Stomach (tissue), 8 donors: ENCODE measurements at regions not wholly inside any gene's neighbourhood (a gene's known extent, or its start where the extent isn't known, plus 50 kb on each side); places are given as distances from the start of the nearest gene placed in this dataset.

Experiments used
- DNase-seq, 2 donors: peaks; one replicate each; pipeline versions ENCODE4 v3.0.0 to v3.0.0-alpha.2; 2013 to 2019
- H3K27ac ChIP-seq, 5 donors: fragments of 200-600 bp in 4 of 5; sonication (generic) in 4 of 5; one replicate each; pipeline ENCODE4 v1.5.1; 2013 to 2019; ENCODE audit warnings: mild to moderate bottlenecking in 1 of 5, moderate library complexity in 1 of 5
- H3K27me3 ChIP-seq, 3 donors: fragments of 200-600 bp; sonication (generic); one replicate each; pipeline ENCODE4 v1.5.1; 2017 to 2019; ENCODE audit warnings: mixed run types in 1 of 3
- H3K36me3 ChIP-seq, 4 donors: fragments of 200-600 bp; sonication (generic); 1 replicate in 3 of 4; 2 replicates in 1 of 4; pipeline ENCODE4 v1.5.1; 2016 to 2019
- H3K4me1 ChIP-seq, 4 donors: fragments of 200-600 bp; sonication (generic); one replicate each; pipeline ENCODE4 v1.5.1; 2016 to 2019
- H3K4me3 ChIP-seq, 4 donors: fragments of 200-600 bp; sonication (generic) in 3 of 4; one replicate each; pipeline ENCODE4 v1.5.1; 2016 to 2019; ENCODE audit warnings: mild to moderate bottlenecking in 1 of 4
- H3K9me3 ChIP-seq, 4 donors: fragments of 200-600 bp; sonication (generic); one replicate each; pipeline ENCODE4 v1.5.1; 2016 to 2019
- CTCF ChIP-seq, 7 experiments: fragments of 450-650 bp in 4 of 7; fragments of 200-600 bp in 3 of 7; sonication (generic) in 3 of 7; IDR thresholded peaks; one replicate each; pipeline ENCODE4 v1.5.1; 2016 to 2019; ENCODE audit warnings: antibody characterized with exemption in 7 of 7, control low read depth in 2 of 7, mild to moderate bottlenecking in 1 of 7
- EP300 ChIP-seq: sonication (generic); formaldehyde crosslinking; IDR thresholded peaks from one replicate; pipeline ENCODE4 v1.6.1; 2017; ENCODE audit warnings: antibody characterized with exemption
- POLR2A ChIP-seq, 4 donors: fragments of 450-650 bp; IDR thresholded peaks; one replicate each; pipeline ENCODE4 v1.6.1; 2016; ENCODE audit warnings: antibody characterized with exemption in 4 of 4, control low read depth in 2 of 4, mild to moderate bottlenecking in 1 of 4, moderate library complexity in 1 of 4
- POLR2AphosphoS5 ChIP-seq, 3 donors: sonication (generic); formaldehyde crosslinking; IDR thresholded peaks; one replicate each; pipeline ENCODE4 v1.6.1; 2016; ENCODE audit warnings: antibody characterized with exemption in 3 of 3
- WGBS, 5 donors: extraction: QIAGEN DNeasy Blood & Tissue Kit in 3 of 5; methylation state at CpG; one replicate each; pipeline versions ENCODE4 v1.1.5 to v1.1.7; 2013 to 2018; 5-methylcytosine and 5-hydroxymethylcytosine counted together
- intact Hi-C: fragments of 100-400 bp; cut with DNase I; formaldehyde crosslinking; loops from one replicate; pipeline ENCODE4 v1.15.1; 2023; ENCODE audit warnings: low total_unique reads
- donor health status: healthy with polysubstance abuse.
- donor health status: Bipolar disorder and iron deficiency.
- donor health status: healthy.

- WGBS, 5 donors = 88 to 96% (median 94%) methylated on average over 15 to 25 of the region's 25 CpGs
- intact Hi-C loops = no loop called here
These were observed 237.5 kb downstream of the ERMARD start for GRCh38 chr6:169988769-169989550.

GRCh38 chr6:169986848-169987498 is 235.6 kb downstream of the ERMARD start:
- H3K9me3 ChIP-seq = no peaks in the 10 kb centered on the region
- no peaks in the 10 kb centered on the region for H3K4me1 ChIP-seq
- no peak overlapping the region for H3K27ac ChIP-seq
- no peak for DNase-seq
- H3K27me3 ChIP-seq = no peaks in the 10 kb centered on the region
- intact Hi-C loops = no loop called here
- TF ChIP-seq CTCF (IDR thresholded peaks at IDR 0.05) (no peak), EP300 (no peak), POLR2AphosphoS5 (IDR thresholded peaks at IDR 0.05) (no peak), POLR2A (IDR thresholded peaks at IDR 0.05) (no peak)
- WGBS, 5 donors = 77 to 88% (median 84%) methylated on average over 18 to 35 of the region's 35 CpGs
- no peak overlapping the region for H3K4me3 ChIP-seq
- no peaks in the 10 kb centered on the region for H3K36me3 ChIP-seq

More at GRCh38 chr6:169988769-169989550, 237.5 kb downstream of the ERMARD start:
- TF ChIP-seq EP300 = no peak
- no peak for TF ChIP-seq CTCF (IDR thresholded peaks at IDR 0.05)
- no peak for TF ChIP-seq POLR2A (IDR thresholded peaks at IDR 0.05)
- TF ChIP-seq POLR2AphosphoS5 (IDR thresholded peaks at IDR 0.05) = no peak
- no peak for DNase-seq
- H3K4me3 ChIP-seq = no peak overlapping the region
- no peaks in the 10 kb centered on the region for H3K27me3 ChIP-seq
- no peaks in the 10 kb centered on the region for H3K36me3 ChIP-seq
- H3K9me3 ChIP-seq = no peaks in the 10 kb centered on the region
- H3K4me1 ChIP-seq = peaks cover 0 to 6% (median 0%) of the 10 kb centered on the region in 4 donors
- no peak overlapping the region for H3K27ac ChIP-seq

- 86 to 92% (median 92%) methylated on average over 13 to 30 of the region's 30 CpGs for WGBS, 5 donors
- Histone ChIP-seq H3K36me3 (no peaks in the 10 kb centered on the region), H3K4me3 (no peak overlapping the region), H3K9me3 (no peaks in the 10 kb centered on the region), H3K4me1 (no peaks in the 10 kb centered on the region), H3K27ac (no peak overlapping the region), H3K27me3 (peaks cover 0 to 3% (median 0%) of the 10 kb centered on the region in 3 donors)
- intact Hi-C loops = no loop called here
- TF ChIP-seq POLR2A (IDR thresholded peaks at IDR 0.05) (no peak), CTCF (IDR thresholded peaks at IDR 0.05) (no peak), EP300 (no peak), POLR2AphosphoS5 (IDR thresholded peaks at IDR 0.05) (no peak)
- DNase-seq = no peak
These were observed 234.9 kb downstream of the ERMARD start for GRCh38 chr6:169986171-169986847.

- intact Hi-C loops = no loop called here
- DNase-seq = no peak
These were observed 233.9 kb downstream of the ERMARD start for GRCh38 chr6:169985121-169986015.

More at GRCh38 chr6:169985121-169986015, 233.9 kb downstream of the ERMARD start:
- TF ChIP-seq EP300 (no peak), POLR2A (IDR thresholded peaks at IDR 0.05) (no peak), POLR2AphosphoS5 (IDR thresholded peaks at IDR 0.05) (no peak), CTCF (IDR thresholded peaks at IDR 0.05) (no peak)
- no peaks in the 10 kb centered on the region for H3K36me3 ChIP-seq
- no peaks in the 10 kb centered on the region for H3K9me3 ChIP-seq
- H3K27me3 ChIP-seq = peaks cover 0 to 6% (median 0%) of the 10 kb centered on the region in 3 donors
- H3K4me1 ChIP-seq = no peaks in the 10 kb centered on the region
- WGBS, 5 donors = 84 to 90% (median 88%) methylated on average over 34 to 38 of the region's 38 CpGs
- H3K27ac ChIP-seq = no peak overlapping the region
- H3K4me3 ChIP-seq = no peak overlapping the region
